ENCODE measurements at regions not wholly inside any gene's neighbourhood (a gene's known extent, or its start where the extent isn't known, plus 50 kb on each side); places are given as distances from the start of the nearest gene placed in this dataset.

DNA sequence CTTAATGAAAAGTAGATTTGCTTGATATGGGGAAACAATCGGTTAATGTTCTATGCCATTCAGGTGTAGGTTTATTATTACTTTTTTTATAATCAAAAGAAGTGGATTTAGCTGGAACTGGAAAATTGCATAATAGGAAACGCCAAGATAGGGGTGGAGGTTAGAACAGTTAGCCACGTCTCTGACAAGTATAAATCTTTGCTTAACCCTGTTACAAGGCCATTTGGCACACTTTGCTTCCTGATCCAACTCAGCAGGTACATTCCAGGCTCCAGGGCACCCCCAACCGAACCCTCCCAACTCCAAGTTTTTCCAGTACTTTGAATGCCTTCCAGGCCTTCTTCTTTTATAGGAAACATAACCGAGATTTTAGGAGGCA, 50.6 kb upstream of the ACSL4 start:
- TF ChIP-seq, protein P1, sequence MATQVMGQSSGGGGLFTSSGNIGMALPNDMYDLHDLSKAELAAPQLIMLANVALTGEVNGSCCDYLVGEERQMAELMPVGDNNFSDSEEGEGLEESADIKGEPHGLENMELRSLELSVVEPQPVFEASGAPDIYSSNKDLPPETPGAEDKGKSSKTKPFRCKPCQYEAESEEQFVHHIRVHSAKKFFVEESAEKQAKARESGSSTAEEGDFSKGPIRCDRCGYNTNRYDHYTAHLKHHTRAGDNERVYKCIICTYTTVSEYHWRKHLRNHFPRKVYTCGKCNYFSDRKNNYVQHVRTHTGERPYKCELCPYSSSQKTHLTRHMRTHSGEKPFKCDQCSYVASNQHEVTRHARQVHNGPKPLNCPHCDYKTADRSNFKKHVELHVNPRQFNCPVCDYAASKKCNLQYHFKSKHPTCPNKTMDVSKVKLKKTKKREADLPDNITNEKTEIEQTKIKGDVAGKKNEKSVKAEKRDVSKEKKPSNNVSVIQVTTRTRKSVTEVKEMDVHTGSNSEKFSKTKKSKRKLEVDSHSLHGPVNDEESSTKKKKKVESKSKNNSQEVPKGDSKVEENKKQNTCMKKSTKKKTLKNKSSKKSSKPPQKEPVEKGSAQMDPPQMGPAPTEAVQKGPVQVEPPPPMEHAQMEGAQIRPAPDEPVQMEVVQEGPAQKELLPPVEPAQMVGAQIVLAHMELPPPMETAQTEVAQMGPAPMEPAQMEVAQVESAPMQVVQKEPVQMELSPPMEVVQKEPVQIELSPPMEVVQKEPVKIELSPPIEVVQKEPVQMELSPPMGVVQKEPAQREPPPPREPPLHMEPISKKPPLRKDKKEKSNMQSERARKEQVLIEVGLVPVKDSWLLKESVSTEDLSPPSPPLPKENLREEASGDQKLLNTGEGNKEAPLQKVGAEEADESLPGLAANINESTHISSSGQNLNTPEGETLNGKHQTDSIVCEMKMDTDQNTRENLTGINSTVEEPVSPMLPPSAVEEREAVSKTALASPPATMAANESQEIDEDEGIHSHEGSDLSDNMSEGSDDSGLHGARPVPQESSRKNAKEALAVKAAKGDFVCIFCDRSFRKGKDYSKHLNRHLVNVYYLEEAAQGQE (IDR thresholded peaks at IDR 0.05; ENCODE audit: insufficient replicate concordance, low read depth) = no peak
- TF ChIP-seq POLR2AphosphoS5 (IDR thresholded peaks at IDR 0.05; ENCODE audit: low read depth) (no peak), CTCF (IDR thresholded peaks at IDR 0.05; ENCODE audit: insufficient read depth, low read length) (no peak), GABPA (IDR thresholded peaks at IDR 0.05; ENCODE audit: low read depth) (no peak), SPI1 (IDR thresholded peaks at IDR 0.05; ENCODE audit: borderline replicate concordance, low read depth) (no peak)
